ENCODE measurements at regions not wholly inside any gene's neighbourhood (a gene's known extent, or its start where the extent isn't known, plus 50 kb on each side); places are given as distances from the start of the nearest gene placed in this dataset.
"Not testable (repeated sequence)": the region's sequence is repeated elsewhere in the genome, so short reads cannot be mapped to it uniquely, and the experiment has no call there.

- H3K4me3 ChIP-seq; BruUV-seq (replicated peaks); H3K36me3 ChIP-seq (ENCODE audit: low read depth); intact Hi-C loops (cut with micrococcal nuclease; ENCODE audit: unreplicated experiment); H3K27me3 ChIP-seq (ENCODE audit: insufficient read depth, low read depth); H4K20me1 ChIP-seq (ENCODE audit: insufficient read depth); H3K79me2 ChIP-seq (ENCODE audit: low read depth); H3K4me1 ChIP-seq (replicated peaks; ENCODE audit: insufficient read depth); H2AFZ ChIP-seq; H3K4me2 ChIP-seq; H3K27ac ChIP-seq; H3K9me2 ChIP-seq (ENCODE audit: insufficient read depth); CTCF ChIA-PET; H3F3A ChIP-seq (ENCODE audit: insufficient read depth, low read depth); H3K9me3 ChIP-seq (ENCODE audit: insufficient read depth, low read depth): not testable (repeated sequence)
- POLR2A ChIA-PET (ENCODE audit: unreplicated experiment): interaction anchor here (0.6 to 0.9 kb wide), 2 partner anchors 225 to 501 kb away, joined by 3 read pairs; partner anchors contain the start of gene FUBP1
- peak in 1 of 2 experiments; percentile 12 for DNase-seq
Measured at GRCh38 chr1:78203410-78203982, 157.7 kb downstream of the GIPC2 start.

DNA sequence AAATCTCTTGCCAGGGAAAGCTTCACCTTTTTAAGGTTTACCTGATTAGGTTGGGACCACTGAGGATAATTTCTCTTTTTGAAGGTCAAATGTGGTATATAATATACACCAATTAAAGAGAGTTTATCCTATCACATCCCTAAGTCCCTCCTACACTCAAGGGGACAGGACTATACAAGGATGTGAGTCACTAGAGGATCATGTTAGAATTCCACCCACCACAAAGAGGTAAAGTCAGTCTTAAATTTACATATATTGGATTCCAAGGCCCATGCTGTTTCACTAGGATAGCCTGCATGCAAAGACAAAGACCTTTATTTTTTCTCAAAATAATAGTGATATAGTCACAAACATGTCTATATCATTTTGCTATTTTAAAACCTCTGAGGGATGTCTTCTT lies 164.4 kb downstream of the GIPC2 start:
- no peaks in the 10 kb centered on the region for H3K36me3 ChIP-seq (ENCODE audit: low read depth)
- DNase-seq: no peak
- no peak overlapping the region for H3K4me2 ChIP-seq
- H2AFZ ChIP-seq: no peak overlapping the region
- H3K79me2 ChIP-seq (ENCODE audit: low read depth): no peaks in the 10 kb centered on the region
- H3K9me2 ChIP-seq (ENCODE audit: insufficient read depth): no peaks in the 10 kb centered on the region
- no peaks in the 10 kb centered on the region for H3K27me3 ChIP-seq (ENCODE audit: insufficient read depth, low read depth)
- H3K9me3 ChIP-seq (ENCODE audit: insufficient read depth, low read depth): peaks cover 4% of the 10 kb centered on the region; the same call in 1 of the 2 replicates
- no peak overlapping the region for H3K27ac ChIP-seq
- ChIA-PET CTCF (no interaction called here), POLR2A (ENCODE audit: unreplicated experiment) (no interaction called here)
- H3F3A ChIP-seq (ENCODE audit: insufficient read depth, low read depth): no peaks in the 10 kb centered on the region
- BruUV-seq (replicated peaks): no TSS peak
- TF ChIP-seq EZH2 (IDR thresholded peaks at IDR 0.05; ENCODE audit: low read depth): no peak
- TF ChIP-seq, protein P1, sequence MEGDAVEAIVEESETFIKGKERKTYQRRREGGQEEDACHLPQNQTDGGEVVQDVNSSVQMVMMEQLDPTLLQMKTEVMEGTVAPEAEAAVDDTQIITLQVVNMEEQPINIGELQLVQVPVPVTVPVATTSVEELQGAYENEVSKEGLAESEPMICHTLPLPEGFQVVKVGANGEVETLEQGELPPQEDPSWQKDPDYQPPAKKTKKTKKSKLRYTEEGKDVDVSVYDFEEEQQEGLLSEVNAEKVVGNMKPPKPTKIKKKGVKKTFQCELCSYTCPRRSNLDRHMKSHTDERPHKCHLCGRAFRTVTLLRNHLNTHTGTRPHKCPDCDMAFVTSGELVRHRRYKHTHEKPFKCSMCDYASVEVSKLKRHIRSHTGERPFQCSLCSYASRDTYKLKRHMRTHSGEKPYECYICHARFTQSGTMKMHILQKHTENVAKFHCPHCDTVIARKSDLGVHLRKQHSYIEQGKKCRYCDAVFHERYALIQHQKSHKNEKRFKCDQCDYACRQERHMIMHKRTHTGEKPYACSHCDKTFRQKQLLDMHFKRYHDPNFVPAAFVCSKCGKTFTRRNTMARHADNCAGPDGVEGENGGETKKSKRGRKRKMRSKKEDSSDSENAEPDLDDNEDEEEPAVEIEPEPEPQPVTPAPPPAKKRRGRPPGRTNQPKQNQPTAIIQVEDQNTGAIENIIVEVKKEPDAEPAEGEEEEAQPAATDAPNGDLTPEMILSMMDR (conservative IDR thresholded peaks at IDR 0.05): no peak
- H3K4me1 ChIP-seq (replicated peaks; ENCODE audit: insufficient read depth): no peaks in the 10 kb centered on the region; the same call in 1 of the 2 replicates
- intact Hi-C loops (cut with micrococcal nuclease; ENCODE audit: unreplicated experiment): no loop called here
- H3K4me3 ChIP-seq: no peak overlapping the region
- H4K20me1 ChIP-seq (ENCODE audit: insufficient read depth): no peaks in the 10 kb centered on the region

DNA sequence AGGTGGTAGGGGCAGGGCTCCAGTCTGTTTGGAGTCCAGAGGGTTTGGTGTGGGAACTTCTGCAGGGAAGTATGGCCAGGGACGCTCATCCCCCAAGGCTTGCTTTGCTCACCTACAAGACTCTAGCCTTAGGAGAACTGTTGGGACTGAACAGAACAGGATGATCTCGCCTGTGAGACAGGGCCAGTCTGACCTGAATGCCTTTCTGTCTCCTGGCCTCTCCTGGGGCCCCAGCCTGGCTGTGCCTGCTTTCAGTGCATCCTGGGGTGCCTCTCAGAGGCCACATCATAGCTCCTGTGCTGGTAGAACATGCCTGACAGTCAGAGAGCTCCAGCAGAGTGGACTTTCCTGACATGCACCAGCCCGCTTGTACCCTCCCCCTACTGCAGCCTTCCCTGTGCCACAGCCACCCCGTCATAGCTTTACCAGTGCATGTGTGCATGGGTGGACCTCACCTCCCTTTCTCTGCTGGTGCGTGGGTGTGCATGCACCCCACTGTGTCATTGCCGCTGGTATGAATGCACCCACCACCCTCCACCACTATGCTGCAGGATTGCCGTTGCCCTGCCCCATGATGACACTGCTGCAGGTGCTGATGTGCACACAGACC lies 165.8 kb downstream of the GIPC2 start:
- Histone ChIP-seq H3K9me2 (ENCODE audit: insufficient read depth) (no peaks in the 10 kb centered on the region), H3K27me3 (ENCODE audit: insufficient read depth, low read depth) (no peaks in the 10 kb centered on the region), H3K79me2 (ENCODE audit: low read depth) (no peaks in the 10 kb centered on the region), H4K20me1 (ENCODE audit: insufficient read depth) (no peaks in the 10 kb centered on the region), H3K36me3 (ENCODE audit: low read depth) (no peaks in the 10 kb centered on the region), H3K4me3 (no peak overlapping the region), H3F3A (ENCODE audit: insufficient read depth, low read depth) (no peaks in the 10 kb centered on the region), H2AFZ (no peak overlapping the region), H3K27ac (no peak overlapping the region), H3K9me3 (ENCODE audit: insufficient read depth, low read depth) (peaks cover 8% of the 10 kb centered on the region; the same call in 1 of the 2 replicates), H3K4me1 (replicated peaks; ENCODE audit: insufficient read depth) (no peaks in the 10 kb centered on the region; the same call in 1 of the 2 replicates), H3K4me2 (no peak overlapping the region)
- no TSS peak for BruUV-seq (replicated peaks)
- DNase-seq: no peak
- TF ChIP-seq EZH2 (IDR thresholded peaks at IDR 0.05; ENCODE audit: low read depth): no peak
- TF ChIP-seq, protein P1 (conservative IDR thresholded peaks at IDR 0.05): no peak
- CTCF ChIA-PET: no interaction called here
- POLR2A ChIA-PET (ENCODE audit: unreplicated experiment): no interaction called here
- intact Hi-C loops (cut with micrococcal nuclease; ENCODE audit: unreplicated experiment): no loop called here

Measured in PC-9 (cell line).